WI38 (cell line): ENCODE measurements at regions not wholly inside any gene's neighbourhood (a gene's known extent, or its start where the extent isn't known, plus 50 kb on each side); places are given as distances from the start of the nearest gene placed in this dataset.

Experiments used
- H3K4me3 ChIP-seq: 2 replicates; pipeline ENCODE4 v1.5.1; 2011; ENCODE audit warnings: low read depth, mild to moderate bottlenecking, control low read depth, low read length
- TF ChIP-seq, protein P1 (sequence below): IDR thresholded peaks from 2 replicates; pipeline ENCODE4 v1.5.1; 2012; ENCODE audit warnings: low read depth, mild to moderate bottlenecking, control low read depth, low read length

DNA sequence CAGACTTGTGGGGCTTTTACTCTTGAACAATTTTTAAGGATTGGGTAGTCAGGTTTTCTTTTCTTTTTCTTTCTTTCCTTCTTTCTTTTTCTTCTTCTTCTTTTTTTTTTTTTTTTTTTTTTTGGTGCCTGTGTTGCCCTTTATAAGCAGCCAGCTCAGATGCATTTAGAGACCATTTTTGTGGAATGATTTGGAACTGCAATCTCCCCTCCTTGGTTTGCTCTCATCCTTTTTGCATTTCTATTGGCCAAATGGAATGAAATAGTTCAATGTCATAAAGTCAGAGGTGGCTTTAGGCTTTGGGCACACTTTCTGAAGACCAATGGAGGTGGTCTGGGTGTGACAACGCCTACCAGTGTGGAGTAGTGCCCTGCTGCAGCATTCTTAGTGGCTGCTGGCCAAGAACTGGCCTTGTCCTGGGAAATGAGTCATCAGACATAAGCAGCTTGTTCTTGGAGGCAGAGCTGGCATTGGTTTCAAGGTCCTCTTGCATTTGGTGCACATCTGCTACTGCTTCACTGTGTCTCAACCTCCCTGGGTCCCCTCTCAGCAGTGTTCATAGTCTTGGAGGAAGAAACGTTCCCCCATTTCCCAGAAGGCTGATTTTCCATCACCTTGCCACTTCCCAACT lies 84.5 kb downstream of the CT47B1 start:
- H3K4me3 ChIP-seq, result no peak overlapping the region
- TF ChIP-seq, protein P1, sequence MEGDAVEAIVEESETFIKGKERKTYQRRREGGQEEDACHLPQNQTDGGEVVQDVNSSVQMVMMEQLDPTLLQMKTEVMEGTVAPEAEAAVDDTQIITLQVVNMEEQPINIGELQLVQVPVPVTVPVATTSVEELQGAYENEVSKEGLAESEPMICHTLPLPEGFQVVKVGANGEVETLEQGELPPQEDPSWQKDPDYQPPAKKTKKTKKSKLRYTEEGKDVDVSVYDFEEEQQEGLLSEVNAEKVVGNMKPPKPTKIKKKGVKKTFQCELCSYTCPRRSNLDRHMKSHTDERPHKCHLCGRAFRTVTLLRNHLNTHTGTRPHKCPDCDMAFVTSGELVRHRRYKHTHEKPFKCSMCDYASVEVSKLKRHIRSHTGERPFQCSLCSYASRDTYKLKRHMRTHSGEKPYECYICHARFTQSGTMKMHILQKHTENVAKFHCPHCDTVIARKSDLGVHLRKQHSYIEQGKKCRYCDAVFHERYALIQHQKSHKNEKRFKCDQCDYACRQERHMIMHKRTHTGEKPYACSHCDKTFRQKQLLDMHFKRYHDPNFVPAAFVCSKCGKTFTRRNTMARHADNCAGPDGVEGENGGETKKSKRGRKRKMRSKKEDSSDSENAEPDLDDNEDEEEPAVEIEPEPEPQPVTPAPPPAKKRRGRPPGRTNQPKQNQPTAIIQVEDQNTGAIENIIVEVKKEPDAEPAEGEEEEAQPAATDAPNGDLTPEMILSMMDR, result no peak

DNA sequence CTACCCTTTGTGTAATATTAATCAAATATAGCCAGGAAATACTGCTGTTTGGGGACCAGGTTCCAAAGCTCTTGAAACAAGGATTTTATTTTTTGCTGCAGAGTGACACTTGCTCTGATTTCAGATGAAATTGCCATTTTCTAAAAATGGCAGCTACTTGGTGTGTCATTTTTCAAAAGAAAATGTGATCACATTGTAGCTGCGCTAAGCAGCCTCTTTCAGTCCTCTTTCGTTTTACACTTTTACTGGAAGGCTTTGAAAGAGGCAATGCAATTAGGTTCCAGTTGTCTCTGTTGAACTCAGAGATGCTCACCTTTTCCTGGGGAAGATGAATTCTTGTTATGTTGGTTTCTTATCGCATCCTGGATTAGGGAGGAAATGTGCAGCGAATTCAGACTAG lies 85.1 kb downstream of the CT47B1 start:
- TF ChIP-seq, protein P1, result no peak
- H3K4me3 ChIP-seq, result no peak overlapping the region

DNA sequence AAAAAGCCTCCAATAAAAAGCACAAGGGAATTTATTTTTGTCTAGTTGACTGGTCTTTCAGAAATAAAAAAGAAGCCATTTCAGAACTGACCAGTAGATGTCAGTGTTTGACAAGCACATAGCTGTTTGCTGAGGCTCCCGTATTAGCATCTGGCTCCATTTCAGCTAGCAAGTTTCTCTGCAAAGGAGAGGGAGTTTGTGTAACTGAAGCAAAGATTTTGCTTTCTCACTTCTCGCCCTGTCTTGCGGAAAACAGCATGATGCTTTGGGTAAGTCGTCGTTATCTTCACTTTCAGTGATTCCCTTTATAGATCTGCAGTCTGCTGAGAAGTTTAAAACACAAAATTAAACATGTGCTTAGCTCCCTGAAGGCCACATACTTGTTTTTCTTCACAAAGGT lies 85.5 kb downstream of the CT47B1 start:
- TF ChIP-seq, protein P1, result peak; percentile 64
- H3K4me3 ChIP-seq, result no peak overlapping the region

DNA sequence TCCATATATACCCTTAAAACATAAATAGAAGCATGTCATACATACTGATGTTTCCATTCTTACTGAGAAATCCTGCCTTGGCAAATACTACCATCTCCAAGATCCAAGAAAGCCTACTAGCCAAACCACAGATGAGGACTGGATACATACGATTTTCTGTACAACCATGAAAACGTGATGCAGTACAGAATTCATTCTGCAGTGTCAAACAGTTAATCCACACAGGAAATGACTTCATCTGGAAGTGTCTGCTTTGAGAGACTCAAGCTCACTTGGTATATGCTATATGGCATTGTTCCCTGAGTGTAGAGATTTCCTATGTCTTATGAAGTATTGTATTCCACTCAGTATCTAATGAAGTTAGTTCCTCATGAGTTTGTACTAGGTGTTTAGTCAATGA lies 94.3 kb downstream of the CT47B1 start:
- H3K4me3 ChIP-seq, result no peak overlapping the region
- TF ChIP-seq, protein P1, result no peak

DNA sequence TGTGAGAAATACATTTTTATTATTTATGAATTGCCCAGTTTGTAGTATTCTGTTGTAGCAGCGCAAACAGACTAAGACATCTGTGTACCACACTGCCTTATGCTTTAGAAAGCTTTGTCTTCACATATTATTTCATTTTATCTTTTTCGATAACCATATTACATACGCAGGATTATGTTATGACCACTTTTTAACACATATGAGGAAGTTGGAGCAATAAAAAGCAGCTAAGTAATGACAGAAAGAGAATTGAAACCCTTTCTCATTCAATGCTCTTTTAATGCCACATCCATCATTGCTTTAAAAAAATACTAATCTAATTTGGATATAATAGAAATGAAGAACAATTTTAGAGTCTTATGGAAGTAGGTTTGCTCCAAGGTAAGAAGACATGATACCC lies 99.7 kb downstream of the CT47B1 start:
- H3K4me3 ChIP-seq, result no peak overlapping the region
- TF ChIP-seq, protein P1, result no peak

DNA sequence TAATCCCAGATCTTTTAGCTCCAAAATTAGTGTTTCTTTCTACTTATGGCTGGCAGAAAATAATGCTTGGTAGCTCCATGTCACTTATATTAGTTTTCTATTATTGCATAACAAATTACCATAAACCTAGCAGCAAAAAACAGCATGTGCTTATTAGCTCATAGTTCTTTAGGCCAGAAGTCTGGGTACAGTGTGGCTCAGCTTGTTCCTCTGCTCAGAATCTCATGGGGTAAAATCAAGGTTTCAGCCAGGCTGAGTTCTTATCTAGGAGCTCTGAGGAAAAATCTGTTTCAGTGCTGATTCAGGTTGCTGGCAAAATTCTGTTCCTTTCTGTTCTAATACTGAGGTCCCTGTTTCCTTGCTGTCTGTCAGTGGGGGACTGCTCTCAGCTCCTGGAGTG lies 101.1 kb downstream of the CT47B1 start:
- TF ChIP-seq, protein P1, result no peak
- H3K4me3 ChIP-seq, result no peak overlapping the region

DNA sequence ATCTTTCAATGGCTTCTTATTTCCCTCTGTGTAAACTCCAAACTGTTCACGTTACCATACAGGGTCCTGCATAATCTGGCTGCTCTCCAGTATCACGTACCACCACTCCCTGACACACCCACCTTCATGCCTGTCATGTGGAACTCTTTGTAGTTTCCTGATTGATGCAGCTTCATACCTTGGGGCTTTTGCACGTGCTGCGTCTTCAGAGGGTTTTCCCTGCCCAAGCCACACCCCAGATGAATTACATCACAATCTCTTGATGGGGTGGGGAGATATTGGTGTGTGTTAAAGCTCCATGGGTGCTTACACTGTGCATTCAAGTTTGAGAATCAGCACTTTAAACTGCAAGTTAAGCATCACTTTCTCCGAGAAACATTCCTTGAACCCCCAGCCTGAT lies 101.9 kb downstream of the CT47B1 start:
- TF ChIP-seq, protein P1, result no peak

More for the DNA sequence above, 101.9 kb downstream of the CT47B1 start:
- H3K4me3 ChIP-seq, result no peak overlapping the region
